ENCODE measurements at regions not wholly inside any gene's neighbourhood (a gene's known extent, or its start where the extent isn't known, plus 50 kb on each side); places are given as distances from the start of the nearest gene placed in this dataset.

GRCh38 chr1:199591468-199591867 lies 436.0 kb upstream of the NR5A2 start:
- TF ChIP-seq ZFP3 (CRISPR knock-in tag; IDR thresholded peaks at IDR 0.05): no peak
- TF ChIP-seq CREB5 (CRISPR knock-in tag; IDR thresholded peaks at IDR 0.05; ENCODE audit: low read depth): no peak
- TF ChIP-seq RARB (CRISPR knock-in tag; IDR thresholded peaks at IDR 0.05): no peak
- no peak for TF ChIP-seq OSR1 (CRISPR knock-in tag; IDR thresholded peaks at IDR 0.05)
- no peak for TF ChIP-seq TOX (CRISPR knock-in tag; IDR thresholded peaks at IDR 0.05; ENCODE audit: borderline replicate concordance)
- TF ChIP-seq PATZ1 (CRISPR knock-in tag; IDR thresholded peaks at IDR 0.05; ENCODE audit: borderline replicate concordance): no peak
- TF ChIP-seq ARNTL (CRISPR knock-in tag; IDR thresholded peaks at IDR 0.05; ENCODE audit: borderline replicate concordance, low read depth): no peak
- TF ChIP-seq POU6F1 (CRISPR knock-in tag; IDR thresholded peaks at IDR 0.05; ENCODE audit: borderline replicate concordance, low read depth): no peak
- no peak for TF ChIP-seq ESRRG (CRISPR knock-in tag; IDR thresholded peaks at IDR 0.05)
- no peak for TF ChIP-seq ZNF565 (CRISPR knock-in tag; conservative IDR thresholded peaks at IDR 0.05; ENCODE audit: low read depth)
- no peak for TF ChIP-seq CSRNP3 (CRISPR knock-in tag; IDR thresholded peaks at IDR 0.05)
- TF ChIP-seq ZNF8 (CRISPR knock-in tag; IDR thresholded peaks at IDR 0.05): no peak
- TF ChIP-seq ZFP30 (CRISPR knock-in tag; IDR thresholded peaks at IDR 0.05): no peak
